HL-60 (cell line): ENCODE measurements at regions not wholly inside any gene's neighbourhood (a gene's known extent, or its start where the extent isn't known, plus 50 kb on each side); places are given as distances from the start of the nearest gene placed in this dataset.

ENCODE experiments used
- DNase-seq, 2 experiments: peaks; one replicate each; pipeline ENCODE4 v3.0.0-alpha.2; 2010 to 2020; ENCODE audit warnings: low read depth in 1 of 2, low spot score in 1 of 2
- H3K27ac ChIP-seq: fragments of 250-450 bp; sonication (Bioruptor Pico); replicated peaks from 2 replicates; pipeline ENCODE4 v1.5.1; 2020; ENCODE audit warnings: mild to moderate bottlenecking, moderate library complexity
- H3K27me3 ChIP-seq: fragments of 250-450 bp; sonication (Bioruptor Pico); 2 replicates; pipeline ENCODE4 v1.5.1; 2021; ENCODE audit warnings: mild to moderate bottlenecking, moderate library complexity; ENCODE audit not compliant: insufficient read depth, poor library complexity, severe bottlenecking
- H3K4me3 ChIP-seq: replicated peaks from 2 replicates; pipeline ENCODE4 v1.5.1; 2011; ENCODE audit warnings: mild to moderate bottlenecking, control low read depth, low read length; ENCODE audit not compliant: insufficient read depth
- GABPA ChIP-seq: IDR thresholded peaks from 2 replicates; pipeline ENCODE4 v1.6.1; 2012; ENCODE audit warnings: low read depth
- POLR2AphosphoS5 ChIP-seq: IDR thresholded peaks from 2 replicates; pipeline ENCODE4 v1.6.1; 2012; ENCODE audit warnings: low read depth
- SPI1 ChIP-seq: IDR thresholded peaks from 2 replicates; pipeline ENCODE4 v1.6.1; 2012; ENCODE audit warnings: low read depth, mild to moderate bottlenecking, borderline replicate concordance
- TF ChIP-seq, protein P1 (sequence below): IDR thresholded peaks from one replicate; pipeline ENCODE4 v1.5.1; 2011; ENCODE audit warnings: low read length, control low read depth, inconsistent platforms; ENCODE audit not compliant: insufficient read depth
- TF ChIP-seq, protein P2 (sequence below): IDR thresholded peaks from 2 replicates; pipeline ENCODE4 v1.6.1; 2012; ENCODE audit warnings: low read depth; ENCODE audit not compliant: insufficient replicate concordance

GRCh38 chr16:79407461-79408135 is 192.9 kb downstream of the MAF start:
- Histone ChIP-seq H3K27me3 (no peaks in the 10 kb centered on the region), H3K27ac (no peak overlapping the region), H3K4me3 (no peak overlapping the region)
- DNase-seq: no peak
- TF ChIP-seq, protein P1, sequence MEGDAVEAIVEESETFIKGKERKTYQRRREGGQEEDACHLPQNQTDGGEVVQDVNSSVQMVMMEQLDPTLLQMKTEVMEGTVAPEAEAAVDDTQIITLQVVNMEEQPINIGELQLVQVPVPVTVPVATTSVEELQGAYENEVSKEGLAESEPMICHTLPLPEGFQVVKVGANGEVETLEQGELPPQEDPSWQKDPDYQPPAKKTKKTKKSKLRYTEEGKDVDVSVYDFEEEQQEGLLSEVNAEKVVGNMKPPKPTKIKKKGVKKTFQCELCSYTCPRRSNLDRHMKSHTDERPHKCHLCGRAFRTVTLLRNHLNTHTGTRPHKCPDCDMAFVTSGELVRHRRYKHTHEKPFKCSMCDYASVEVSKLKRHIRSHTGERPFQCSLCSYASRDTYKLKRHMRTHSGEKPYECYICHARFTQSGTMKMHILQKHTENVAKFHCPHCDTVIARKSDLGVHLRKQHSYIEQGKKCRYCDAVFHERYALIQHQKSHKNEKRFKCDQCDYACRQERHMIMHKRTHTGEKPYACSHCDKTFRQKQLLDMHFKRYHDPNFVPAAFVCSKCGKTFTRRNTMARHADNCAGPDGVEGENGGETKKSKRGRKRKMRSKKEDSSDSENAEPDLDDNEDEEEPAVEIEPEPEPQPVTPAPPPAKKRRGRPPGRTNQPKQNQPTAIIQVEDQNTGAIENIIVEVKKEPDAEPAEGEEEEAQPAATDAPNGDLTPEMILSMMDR: no peak
- TF ChIP-seq POLR2AphosphoS5 (no peak), GABPA (no peak), SPI1 (no peak)
- TF ChIP-seq, protein P2, sequence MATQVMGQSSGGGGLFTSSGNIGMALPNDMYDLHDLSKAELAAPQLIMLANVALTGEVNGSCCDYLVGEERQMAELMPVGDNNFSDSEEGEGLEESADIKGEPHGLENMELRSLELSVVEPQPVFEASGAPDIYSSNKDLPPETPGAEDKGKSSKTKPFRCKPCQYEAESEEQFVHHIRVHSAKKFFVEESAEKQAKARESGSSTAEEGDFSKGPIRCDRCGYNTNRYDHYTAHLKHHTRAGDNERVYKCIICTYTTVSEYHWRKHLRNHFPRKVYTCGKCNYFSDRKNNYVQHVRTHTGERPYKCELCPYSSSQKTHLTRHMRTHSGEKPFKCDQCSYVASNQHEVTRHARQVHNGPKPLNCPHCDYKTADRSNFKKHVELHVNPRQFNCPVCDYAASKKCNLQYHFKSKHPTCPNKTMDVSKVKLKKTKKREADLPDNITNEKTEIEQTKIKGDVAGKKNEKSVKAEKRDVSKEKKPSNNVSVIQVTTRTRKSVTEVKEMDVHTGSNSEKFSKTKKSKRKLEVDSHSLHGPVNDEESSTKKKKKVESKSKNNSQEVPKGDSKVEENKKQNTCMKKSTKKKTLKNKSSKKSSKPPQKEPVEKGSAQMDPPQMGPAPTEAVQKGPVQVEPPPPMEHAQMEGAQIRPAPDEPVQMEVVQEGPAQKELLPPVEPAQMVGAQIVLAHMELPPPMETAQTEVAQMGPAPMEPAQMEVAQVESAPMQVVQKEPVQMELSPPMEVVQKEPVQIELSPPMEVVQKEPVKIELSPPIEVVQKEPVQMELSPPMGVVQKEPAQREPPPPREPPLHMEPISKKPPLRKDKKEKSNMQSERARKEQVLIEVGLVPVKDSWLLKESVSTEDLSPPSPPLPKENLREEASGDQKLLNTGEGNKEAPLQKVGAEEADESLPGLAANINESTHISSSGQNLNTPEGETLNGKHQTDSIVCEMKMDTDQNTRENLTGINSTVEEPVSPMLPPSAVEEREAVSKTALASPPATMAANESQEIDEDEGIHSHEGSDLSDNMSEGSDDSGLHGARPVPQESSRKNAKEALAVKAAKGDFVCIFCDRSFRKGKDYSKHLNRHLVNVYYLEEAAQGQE: no peak

DNA sequence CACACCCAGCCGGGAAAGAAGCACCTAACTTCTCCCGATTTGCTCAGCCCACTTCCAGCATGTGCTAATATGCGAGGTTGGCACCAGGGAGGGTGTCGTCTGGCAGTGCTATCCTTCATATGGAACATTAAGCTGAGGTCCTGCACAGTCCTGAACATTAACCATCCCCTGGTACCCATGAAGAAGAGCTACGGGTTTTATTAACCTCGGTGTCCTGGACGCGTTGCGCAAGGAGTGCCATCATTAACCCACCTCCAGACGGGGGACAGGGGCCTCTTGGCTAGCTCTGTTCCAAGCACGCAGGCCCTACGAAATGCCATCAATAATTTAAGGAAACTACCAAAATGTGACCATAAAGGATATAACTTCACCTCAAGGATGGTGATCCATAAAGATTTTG is 193.5 kb downstream of the MAF start:
- no peak for DNase-seq
- Histone ChIP-seq H3K27me3 (no peaks in the 10 kb centered on the region), H3K27ac (no peak overlapping the region), H3K4me3 (no peak overlapping the region)
- TF ChIP-seq SPI1: no peak
- TF ChIP-seq, protein P2: no peak
- no peak for TF ChIP-seq POLR2AphosphoS5
- TF ChIP-seq GABPA: no peak
- TF ChIP-seq, protein P1: no peak

- no peak for DNase-seq
- no peak overlapping the region for H3K4me3 ChIP-seq
- no peak overlapping the region for H3K27ac ChIP-seq
- TF ChIP-seq SPI1 (no peak), POLR2AphosphoS5 (no peak), GABPA (no peak)
- TF ChIP-seq, protein P2: no peak
- TF ChIP-seq, protein P1: no peak
- no peaks in the 10 kb centered on the region for H3K27me3 ChIP-seq
Measured at GRCh38 chr16:79404571-79404970, 196.0 kb downstream of the MAF start.
